Kidney epithelial cell (primary cell): ENCODE measurements at regions not wholly inside any gene's neighbourhood (a gene's known extent, or its start where the extent isn't known, plus 50 kb on each side); places are given as distances from the start of the nearest gene placed in this dataset.

Experiments used
- DNase-seq: peaks from one replicate; pipeline ENCODE4 v3.0.0-alpha.2; 2010; ENCODE audit warnings: low read depth
- H3K27me3 ChIP-seq: 2 replicates; pipeline ENCODE4 v1.6.0; 2011; ENCODE audit warnings: low read length; ENCODE audit not compliant: control insufficient read depth, insufficient read depth
- H3K36me3 ChIP-seq: 2 replicates; pipeline ENCODE4 v1.5.1; 2011; ENCODE audit warnings: low read length; ENCODE audit not compliant: control insufficient read depth, insufficient read depth
- H3K4me3 ChIP-seq: 2 replicates; pipeline ENCODE4 v1.5.1; 2011; ENCODE audit warnings: low read depth, mild to moderate bottlenecking, control low read depth, low read length
- CTCF ChIP-seq: IDR thresholded peaks from 2 replicates; pipeline ENCODE4 v1.5.1; 2011; ENCODE audit warnings: mild to moderate bottlenecking, moderate library complexity, low read length, control low read depth, inconsistent platforms; ENCODE audit not compliant: insufficient read depth, poor library complexity, severe bottlenecking

- H3K27me3 ChIP-seq, result no peaks in the 10 kb centered on the region
- DNase-seq, result no peak
- no peak for TF ChIP-seq CTCF
- H3K36me3 ChIP-seq, result no peaks in the 10 kb centered on the region
- H3K4me3 ChIP-seq, result no peak overlapping the region
Observed at GRCh38 chr6:54440549-54440948, 132.3 kb downstream of the TINAG start.

DNA sequence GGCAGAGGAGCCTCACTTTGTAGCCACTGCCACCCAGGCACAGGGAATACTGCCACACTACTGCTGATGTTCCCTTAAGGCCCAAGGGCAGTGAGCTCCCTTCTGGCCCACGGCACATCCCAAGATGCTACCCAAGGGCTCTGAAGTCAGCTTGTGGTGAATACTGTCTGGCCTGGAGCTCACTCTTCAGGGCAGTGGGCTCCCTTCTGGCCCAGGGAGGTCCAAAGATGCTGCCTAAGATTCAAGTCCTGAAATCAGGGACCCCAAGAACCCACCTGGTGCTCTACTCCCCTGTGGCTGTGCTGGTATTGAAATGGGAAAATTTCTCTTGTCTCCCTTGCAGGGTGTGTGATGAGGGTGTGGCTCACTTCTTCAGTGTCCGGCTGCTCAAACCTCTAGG lies 132.8 kb downstream of the TINAG start:
- no peaks in the 10 kb centered on the region for H3K36me3 ChIP-seq
- TF ChIP-seq CTCF, result no peak
- H3K27me3 ChIP-seq, result no peaks in the 10 kb centered on the region
- no peak for DNase-seq
- H3K4me3 ChIP-seq, result no peak overlapping the region

- no peaks in the 10 kb centered on the region for H3K36me3 ChIP-seq
- H3K4me3 ChIP-seq, result no peak overlapping the region
- TF ChIP-seq CTCF, result no peak
- no peaks in the 10 kb centered on the region for H3K27me3 ChIP-seq
- DNase-seq, result no peak
Observed at GRCh38 chr6:54441687-54442248, 133.5 kb downstream of the TINAG start.

DNA sequence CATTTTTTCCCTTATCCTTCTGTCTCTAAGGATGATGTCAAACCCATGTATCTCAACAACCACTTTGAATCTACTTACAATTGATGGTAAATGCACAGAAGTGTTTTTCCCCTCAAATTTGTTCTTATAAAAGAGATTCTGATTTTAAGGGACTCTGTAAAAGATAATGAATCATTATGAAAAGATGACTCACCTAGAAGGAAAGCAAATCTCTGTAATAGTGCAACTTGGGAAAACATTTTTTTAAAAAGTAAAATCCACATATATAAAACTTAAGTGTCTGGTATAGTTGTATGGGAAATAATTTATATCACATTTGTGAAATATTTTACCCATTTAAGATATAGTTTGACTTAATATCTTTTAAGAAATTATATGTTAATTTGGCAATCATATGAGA lies 137.0 kb downstream of the TINAG start:
- Histone ChIP-seq H3K4me3 (no peak overlapping the region), H3K36me3 (no peaks in the 10 kb centered on the region), H3K27me3 (no peaks in the 10 kb centered on the region)
- no peak for DNase-seq
- no peak for TF ChIP-seq CTCF

DNA sequence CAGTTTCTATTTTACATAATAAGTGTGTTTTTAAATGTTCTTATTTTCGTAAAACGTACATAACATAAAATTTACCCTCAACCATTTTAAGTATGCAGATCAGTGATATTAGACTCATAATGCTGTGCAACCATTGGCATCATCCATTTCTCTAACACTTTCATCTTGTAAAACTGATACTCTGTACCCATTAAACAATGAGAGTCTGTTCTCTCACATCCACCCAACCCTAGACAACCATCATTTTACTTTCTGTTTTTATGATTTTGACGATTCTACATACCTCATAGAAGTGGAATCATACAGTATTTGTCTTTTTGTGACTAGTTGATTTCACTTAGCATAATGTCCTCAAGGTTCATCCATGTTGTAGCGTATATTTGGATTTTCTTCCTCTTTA lies 140.4 kb downstream of the TINAG start:
- Histone ChIP-seq H3K36me3 (no peaks in the 10 kb centered on the region), H3K4me3 (no peak overlapping the region), H3K27me3 (no peaks in the 10 kb centered on the region)
- no peak for TF ChIP-seq CTCF
- DNase-seq, result no peak

- DNase-seq, result no peak
- Histone ChIP-seq H3K27me3 (no peaks in the 10 kb centered on the region), H3K36me3 (no peaks in the 10 kb centered on the region), H3K4me3 (no peak overlapping the region)
- TF ChIP-seq CTCF, result no peak
Observed at GRCh38 chr6:54451516-54451915, 143.3 kb downstream of the TINAG start.
